GM19238 (cell line): ENCODE measurements at regions not wholly inside any gene's neighbourhood (a gene's known extent, or its start where the extent isn't known, plus 50 kb on each side); places are given as distances from the start of the nearest gene placed in this dataset.

Experiments used
- DNase-seq: peaks from one replicate; pipeline ENCODE4 v3.0.0; 2011; ENCODE audit warnings: low spot score; ENCODE audit not compliant: insufficient read length

- no peak for DNase-seq
These were observed 1473.7 kb downstream of the AACS start for GRCh38 chr12:126538888-126539287.

GRCh38 chr12:126545411-126545810 is 1480.2 kb downstream of the AACS start:
- no peak for DNase-seq

GRCh38 chr12:126547905-126548304 is 1482.7 kb downstream of the AACS start:
- DNase-seq, result no peak

GRCh38 chr12:126551869-126552268 is 1486.6 kb downstream of the AACS start:
- DNase-seq, result no peak

DNA sequence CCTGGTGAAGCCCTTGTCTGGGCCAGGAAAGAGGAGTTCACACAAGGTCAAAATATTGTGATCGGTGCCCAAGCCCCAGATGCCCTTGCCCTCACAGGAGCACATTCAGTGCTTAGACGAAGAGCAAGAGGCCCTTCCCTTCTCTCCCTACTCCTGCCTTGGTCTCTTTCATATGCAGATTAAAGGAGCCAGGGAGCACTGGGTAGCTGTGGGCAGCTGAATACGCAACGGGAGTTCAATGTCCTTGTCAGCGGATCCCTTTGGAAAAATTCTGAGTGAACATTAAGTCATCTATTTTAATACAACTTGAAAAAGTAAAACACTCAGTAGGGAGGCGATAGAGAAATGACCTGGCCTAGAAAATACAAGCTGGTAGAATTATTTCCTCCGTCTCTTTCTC is 1489.4 kb downstream of the AACS start:
- DNase-seq, result no peak

DNA sequence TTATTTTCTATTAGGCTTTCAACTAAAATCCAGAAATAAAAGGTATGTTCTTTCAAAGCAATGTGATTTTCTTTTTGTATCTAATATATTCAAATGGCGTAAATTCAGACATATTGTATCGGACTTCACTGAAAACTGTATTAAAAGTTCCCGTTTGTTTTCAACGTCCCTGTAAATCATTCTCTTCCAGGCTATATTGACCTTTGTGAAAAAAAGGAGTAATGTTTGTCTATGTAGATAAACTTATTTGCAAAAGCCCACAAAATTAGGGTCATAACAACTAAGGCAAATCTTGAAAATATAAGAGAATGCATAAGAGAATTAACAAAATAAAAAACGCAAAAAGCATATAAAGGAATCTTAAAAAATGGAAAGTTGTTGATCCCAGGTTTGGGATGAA is 1492.4 kb downstream of the AACS start:
- no peak for DNase-seq

DNA sequence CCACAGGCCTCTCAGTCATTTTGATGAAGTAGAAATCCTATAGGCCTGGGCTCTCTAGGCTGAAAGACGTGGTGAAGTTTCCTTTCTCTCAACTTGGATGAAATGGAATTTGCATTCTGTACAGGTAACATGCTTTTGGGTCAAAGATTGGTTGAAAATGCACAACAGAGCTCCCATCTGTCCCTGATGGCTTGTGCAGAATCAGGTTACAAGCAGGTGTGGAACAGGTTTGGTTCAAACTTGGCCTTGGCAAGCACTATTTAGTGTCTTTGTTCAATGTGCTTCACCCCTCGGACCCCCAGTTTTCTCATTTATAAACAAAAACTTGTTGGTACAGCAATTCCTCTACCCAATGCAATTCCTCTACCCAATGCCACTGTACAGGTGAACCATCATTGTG is 1493.0 kb downstream of the AACS start:
- no peak for DNase-seq

DNA sequence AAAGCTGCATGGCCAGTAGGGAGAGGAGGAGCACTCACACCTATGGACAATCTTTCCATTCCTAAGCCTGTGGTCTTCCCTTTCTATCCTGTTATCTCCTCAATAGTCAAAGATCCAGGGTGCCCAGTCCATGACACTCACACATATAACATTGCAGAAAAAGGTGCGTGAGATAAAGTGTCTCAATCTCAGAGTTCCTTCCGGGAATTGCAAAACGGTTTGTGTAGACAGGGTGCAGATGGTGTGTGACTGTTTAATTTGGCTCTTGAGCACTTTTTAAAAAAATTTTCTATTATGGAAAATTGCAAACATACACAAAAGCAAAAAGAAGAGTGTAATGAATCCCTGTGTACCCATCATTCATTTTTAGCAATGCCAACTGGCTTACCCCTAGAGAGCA is 1493.6 kb downstream of the AACS start:
- no peak for DNase-seq

GRCh38 chr12:126567016-126567415 is 1501.8 kb downstream of the AACS start:
- DNase-seq, result no peak

DNA sequence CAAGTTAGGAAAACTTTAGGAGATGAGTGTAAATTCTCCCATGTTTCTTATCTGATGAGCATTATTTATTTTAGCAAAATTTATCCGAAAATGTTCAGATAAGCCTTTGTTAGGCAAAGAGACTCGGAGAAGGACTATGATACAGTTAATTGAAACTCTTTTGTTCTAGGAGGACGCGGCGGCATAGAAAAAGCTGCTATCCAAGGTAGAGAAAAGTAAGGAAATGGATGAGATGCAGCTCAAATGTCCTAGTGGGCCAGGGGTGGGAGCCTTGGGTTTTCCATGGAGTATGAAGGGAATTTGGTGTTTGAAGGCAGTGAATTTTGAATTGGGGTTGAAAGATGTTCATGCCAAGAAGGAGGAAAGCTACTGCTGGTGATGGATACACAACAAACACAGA is 1504.5 kb downstream of the AACS start:
- DNase-seq, result no peak

DNA sequence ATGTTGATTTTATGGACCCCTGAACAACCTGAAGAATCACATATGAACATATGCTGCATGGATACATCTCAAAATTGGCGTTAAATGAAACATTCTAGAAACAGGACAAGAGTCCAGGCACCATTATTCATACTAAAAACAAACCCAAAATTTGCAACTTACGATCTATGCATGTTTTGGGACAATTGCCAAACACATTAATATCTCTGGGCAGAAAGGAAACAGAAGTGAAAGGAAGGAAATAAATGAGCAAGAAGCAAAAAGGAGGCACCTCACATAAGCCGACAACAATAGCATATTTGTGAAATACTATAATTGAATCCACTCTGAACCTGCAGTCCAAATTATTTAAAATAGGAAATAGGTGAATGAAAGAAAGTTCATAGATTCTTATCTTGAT is 1505.3 kb downstream of the AACS start:
- DNase-seq, result no peak

GRCh38 chr12:126572170-126572569 is 1506.9 kb downstream of the AACS start:
- DNase-seq, result no peak

- no peak for DNase-seq
These were observed 1516.4 kb downstream of the AACS start for GRCh38 chr12:126581655-126582054.

DNA sequence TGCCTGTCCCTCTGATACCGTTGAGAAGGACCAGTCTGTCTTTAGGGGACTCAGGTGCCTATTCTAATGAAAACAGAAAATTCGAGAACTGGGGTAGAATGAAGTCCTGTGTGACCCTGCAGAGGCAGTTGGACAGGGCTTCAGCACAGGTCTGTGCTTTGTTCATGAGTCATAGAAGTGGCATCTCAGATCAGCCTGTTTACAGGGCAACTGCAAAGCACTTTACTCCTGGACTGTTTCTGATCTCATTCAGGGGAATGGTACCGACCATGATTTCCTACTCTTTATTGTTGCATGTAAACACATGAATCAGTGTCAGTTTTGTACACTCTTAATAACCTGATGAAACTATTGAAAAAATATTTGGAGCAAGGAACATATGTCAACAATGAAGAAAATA is 1517.0 kb downstream of the AACS start:
- no peak for DNase-seq

DNA sequence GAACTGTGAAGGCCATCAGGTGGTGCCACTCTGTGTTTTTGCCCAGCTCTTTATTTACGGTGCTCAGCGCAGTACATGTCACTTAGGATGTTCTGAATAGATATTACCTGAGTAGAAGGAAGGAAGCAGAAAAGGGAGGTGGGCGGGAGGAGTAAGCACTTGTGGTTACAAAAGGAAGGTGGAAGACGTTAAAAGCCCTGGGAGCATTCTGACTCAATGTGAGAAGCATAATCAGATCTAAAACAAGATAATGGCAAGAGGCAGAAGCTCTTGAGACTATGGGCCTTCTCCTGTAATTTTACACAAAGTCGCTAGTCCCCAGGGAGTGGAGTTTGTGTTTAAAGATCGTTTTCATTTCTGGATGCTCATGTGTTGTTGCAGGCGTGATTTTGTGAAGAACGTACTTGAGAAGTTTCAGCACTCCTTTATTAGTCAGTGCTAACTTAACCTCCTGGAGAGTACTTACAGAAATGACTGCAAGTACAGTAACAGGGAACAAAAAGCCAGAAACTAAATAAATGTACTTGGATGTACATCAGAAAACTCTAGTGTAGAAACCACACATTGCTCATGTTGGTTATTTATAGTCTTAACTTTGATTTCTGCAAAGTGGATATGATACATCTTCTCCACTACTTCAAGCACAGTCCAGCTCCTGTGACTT is 1523.5 kb downstream of the AACS start:
- no peak for DNase-seq

DNA sequence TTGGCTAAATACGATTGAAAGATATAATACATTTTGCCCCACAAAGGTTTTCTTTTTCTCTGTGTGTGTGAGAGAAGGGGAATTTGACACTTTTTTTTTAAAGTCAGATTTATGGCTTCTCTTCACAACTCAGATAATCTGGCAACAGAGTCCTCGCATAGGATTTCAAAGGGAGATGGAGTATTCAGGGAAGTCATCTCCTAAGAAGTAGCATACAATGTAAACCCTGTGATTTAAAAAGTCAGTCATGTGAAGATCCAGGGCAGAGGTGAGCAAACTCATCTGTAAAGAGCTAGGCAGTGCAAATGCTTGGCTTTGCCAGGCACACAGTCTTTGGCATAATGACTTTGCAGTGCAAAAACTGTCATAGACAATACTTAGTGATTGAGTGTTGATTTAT is 1526.3 kb downstream of the AACS start:
- DNase-seq, result no peak

DNA sequence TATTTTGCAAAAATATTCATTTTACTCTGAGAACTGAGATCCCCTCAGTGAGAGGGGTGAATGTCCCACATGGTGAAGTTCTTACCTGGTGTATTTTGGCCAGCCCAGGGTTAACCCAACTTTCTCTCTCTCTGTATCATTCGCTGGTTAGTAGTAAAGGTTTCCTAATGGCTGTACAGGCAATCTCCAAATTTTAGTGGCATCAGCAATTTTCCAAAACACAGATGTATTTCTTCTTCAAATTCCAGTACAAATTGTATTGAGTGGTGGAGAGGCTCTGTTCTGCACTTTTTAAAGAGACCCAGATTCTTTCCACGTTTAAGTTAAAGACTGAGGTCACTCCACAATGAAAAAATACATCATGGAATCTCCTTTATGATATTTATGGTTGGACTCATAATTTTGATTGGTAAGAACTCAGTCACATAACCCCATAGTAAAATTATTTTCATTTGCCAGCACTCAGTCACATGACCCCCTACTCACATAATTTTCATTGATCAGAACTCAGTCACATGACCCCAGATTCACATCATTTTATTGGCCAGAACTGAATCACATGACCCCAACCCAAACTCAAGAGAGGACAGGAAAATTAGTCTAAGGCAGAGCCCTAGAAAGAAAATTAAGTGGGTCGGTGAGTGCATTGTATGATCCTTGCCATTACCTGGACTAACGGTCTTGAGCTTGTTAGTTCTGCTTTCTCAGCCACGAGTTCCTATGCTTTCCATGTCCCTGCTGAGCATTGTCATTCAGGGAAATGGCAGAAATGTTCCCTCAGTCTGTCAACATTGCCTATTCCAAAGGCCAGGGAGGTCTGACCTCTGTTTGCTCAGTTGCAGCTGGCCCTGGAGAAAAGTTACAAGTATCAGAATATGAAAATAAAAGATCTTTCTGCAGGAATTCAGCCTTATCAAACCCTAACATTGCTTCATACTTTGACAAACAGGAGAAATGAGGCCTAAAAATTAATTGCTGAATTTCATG is 1536.2 kb downstream of the AACS start:
- no peak for DNase-seq

- no peak for DNase-seq
These were observed 1537.4 kb downstream of the AACS start for GRCh38 chr12:126602612-126603011.

- DNase-seq, result no peak
These were observed 1541.9 kb downstream of the AACS start for GRCh38 chr12:126607157-126607556.

GRCh38 chr12:126607867-126608266 is 1542.6 kb downstream of the AACS start:
- no peak for DNase-seq

GRCh38 chr12:126608607-126609175 is 1543.5 kb downstream of the AACS start:
- DNase-seq, result no peak

- no peak for DNase-seq
These were observed 1551.2 kb downstream of the AACS start for GRCh38 chr12:126616441-126616840.
